ENCODE measurements at regions not wholly inside any gene's neighbourhood (a gene's known extent, or its start where the extent isn't known, plus 50 kb on each side); places are given as distances from the start of the nearest gene placed in this dataset.

- DNase-seq, result no peak
Observed at GRCh38 chr22:27492566-27493201, 308.9 kb downstream of the MN1 start.

- no peak for DNase-seq
Observed at GRCh38 chr22:27493796-27494195, 307.8 kb downstream of the MN1 start.

GRCh38 chr22:27494785-27495184, 306.8 kb downstream of the MN1 start:
- DNase-seq, result no peak

- DNase-seq, result no peak
Observed at GRCh38 chr22:27495325-27495724, 306.2 kb downstream of the MN1 start.

GRCh38 chr22:27499121-27499520, 302.4 kb downstream of the MN1 start:
- no peak for DNase-seq

- no peak for DNase-seq
Observed at GRCh38 chr22:27501191-27501936, 300.2 kb downstream of the MN1 start.

- no peak for DNase-seq
Observed at GRCh38 chr22:27502327-27502726, 299.2 kb downstream of the MN1 start.

- DNase-seq, result no peak
Observed at GRCh38 chr22:27504360-27505253, 296.9 kb downstream of the MN1 start.

GRCh38 chr22:27507111-27507611, 294.4 kb downstream of the MN1 start:
- no peak for DNase-seq

GRCh38 chr22:27507935-27508526, 293.5 kb downstream of the MN1 start:
- no peak for DNase-seq

GRCh38 chr22:27509132-27509920, 292.2 kb downstream of the MN1 start:
- DNase-seq, result no peak

GRCh38 chr22:27510024-27510423, 291.5 kb downstream of the MN1 start:
- no peak for DNase-seq

- no peak for DNase-seq
Observed at GRCh38 chr22:27512283-27512761, 289.2 kb downstream of the MN1 start.

- no peak for DNase-seq
Observed at GRCh38 chr22:27513021-27513420, 288.5 kb downstream of the MN1 start.

GRCh38 chr22:27514601-27515523, 286.7 kb downstream of the MN1 start:
- no peak for DNase-seq

GRCh38 chr22:27517361-27518155, 284.0 kb downstream of the MN1 start:
- DNase-seq, result no peak

GRCh38 chr22:27518531-27519340, 282.8 kb downstream of the MN1 start:
- no peak for DNase-seq

- DNase-seq, result no peak
Observed at GRCh38 chr22:27523711-27524110, 277.8 kb downstream of the MN1 start.

- no peak for DNase-seq
Observed at GRCh38 chr22:27525711-27526110, 275.8 kb downstream of the MN1 start.

Measured in NCI-H2107 (cell line).